Activated CD8-positive, alpha-beta memory T cell treated with anti-CD3 and anti-CD28 coated beads, Interleukin-2, amount 50 U/mL, for 1 hour (primary cell): ENCODE measurements at regions not wholly inside any gene's neighbourhood (a gene's known extent, or its start where the extent isn't known, plus 50 kb on each side); places are given as distances from the start of the nearest gene placed in this dataset.

Source experiments
- DNase-seq: peaks from one replicate; pipeline ENCODE4 v3.0.0-alpha.2; 2020; ENCODE audit errors: extremely low read depth

DNA sequence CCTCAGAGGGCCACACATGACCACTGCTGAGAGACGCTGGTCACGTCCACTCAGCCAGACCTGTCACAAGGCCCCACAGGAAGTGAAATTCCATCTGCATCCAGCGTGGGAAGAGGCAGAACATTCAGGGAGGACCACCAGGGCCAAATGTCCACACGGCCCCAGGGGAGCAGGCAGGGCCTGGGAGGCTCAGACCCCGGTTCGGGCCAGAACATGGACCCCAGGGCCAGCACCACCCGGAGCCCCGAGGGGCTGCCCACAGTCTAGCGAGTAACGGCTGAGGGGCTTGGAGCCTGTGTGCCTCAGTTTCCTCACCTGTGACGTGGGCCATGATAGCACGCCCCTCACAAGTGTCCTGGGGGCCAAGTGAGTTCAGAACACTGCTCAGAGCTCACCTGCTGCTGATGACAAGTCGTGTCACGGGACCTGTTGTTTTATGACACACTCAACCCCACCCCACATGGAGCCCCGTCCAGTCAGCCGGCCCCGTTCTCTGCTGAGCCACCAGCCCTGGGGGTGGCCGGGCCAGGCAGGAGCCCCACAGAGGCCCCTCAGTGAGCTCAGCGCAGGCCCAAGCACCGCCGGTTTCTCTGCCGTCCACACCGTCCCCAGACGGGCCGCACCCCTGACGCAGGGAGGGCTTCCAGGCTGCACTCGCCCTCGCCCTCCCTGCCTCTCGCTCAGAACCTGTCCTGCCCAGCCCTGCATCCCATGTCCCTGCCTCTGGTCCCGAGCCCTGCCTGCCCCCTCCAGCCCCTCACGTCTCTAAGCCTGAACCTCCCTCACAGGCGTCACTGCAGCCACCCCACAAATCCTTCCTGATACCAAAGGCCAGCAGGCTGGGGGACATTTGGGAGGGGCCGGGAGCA is 79.5 kb upstream of the GALNT9 start:
- no peak for DNase-seq

DNA sequence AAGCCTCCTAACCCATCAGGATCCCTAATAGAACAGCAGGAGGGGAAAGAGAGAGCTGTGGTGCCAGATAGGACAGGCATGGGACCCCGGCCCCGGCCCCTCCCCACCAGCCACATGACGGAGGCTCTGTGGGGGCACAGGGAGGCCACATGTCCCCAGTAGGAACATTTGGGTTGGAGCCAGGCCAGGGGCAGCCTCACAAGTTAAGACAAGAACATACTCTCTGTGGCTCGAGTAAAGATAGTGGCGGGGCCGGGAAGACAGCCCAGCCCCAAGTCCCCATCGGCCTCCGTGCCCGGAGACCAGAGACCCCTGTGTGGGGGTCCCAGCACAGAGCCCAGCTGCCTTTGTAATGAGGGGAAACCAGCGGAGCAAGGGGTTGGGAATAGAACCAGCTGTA is 78.6 kb upstream of the GALNT9 start:
- no peak for DNase-seq

DNA sequence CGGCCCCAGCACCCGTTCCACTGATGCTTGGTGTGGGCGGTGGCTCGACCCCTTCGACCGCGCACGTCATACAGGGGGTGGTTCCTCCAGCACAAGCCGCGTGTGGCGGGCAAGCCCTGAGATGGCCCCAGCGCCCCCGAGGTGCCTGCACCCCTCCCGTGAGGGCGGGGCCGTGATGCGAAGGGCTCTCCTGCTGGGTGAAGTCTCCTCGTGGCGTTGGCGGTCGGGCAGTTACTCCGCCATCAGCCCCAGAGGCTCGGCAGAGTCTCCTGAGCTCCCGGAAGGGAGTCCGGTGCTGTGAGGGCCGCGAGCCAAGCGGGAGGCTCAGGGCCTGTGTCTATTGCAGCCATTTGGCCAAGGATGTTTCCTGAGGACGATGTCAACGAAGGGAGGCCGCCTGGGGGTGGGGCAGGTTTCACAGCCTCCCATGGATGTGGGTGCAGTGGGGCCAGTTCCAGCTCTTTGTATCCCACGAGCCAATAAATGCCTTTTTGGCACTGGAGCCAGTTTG is 78.1 kb upstream of the GALNT9 start:
- DNase-seq = no peak

DNA sequence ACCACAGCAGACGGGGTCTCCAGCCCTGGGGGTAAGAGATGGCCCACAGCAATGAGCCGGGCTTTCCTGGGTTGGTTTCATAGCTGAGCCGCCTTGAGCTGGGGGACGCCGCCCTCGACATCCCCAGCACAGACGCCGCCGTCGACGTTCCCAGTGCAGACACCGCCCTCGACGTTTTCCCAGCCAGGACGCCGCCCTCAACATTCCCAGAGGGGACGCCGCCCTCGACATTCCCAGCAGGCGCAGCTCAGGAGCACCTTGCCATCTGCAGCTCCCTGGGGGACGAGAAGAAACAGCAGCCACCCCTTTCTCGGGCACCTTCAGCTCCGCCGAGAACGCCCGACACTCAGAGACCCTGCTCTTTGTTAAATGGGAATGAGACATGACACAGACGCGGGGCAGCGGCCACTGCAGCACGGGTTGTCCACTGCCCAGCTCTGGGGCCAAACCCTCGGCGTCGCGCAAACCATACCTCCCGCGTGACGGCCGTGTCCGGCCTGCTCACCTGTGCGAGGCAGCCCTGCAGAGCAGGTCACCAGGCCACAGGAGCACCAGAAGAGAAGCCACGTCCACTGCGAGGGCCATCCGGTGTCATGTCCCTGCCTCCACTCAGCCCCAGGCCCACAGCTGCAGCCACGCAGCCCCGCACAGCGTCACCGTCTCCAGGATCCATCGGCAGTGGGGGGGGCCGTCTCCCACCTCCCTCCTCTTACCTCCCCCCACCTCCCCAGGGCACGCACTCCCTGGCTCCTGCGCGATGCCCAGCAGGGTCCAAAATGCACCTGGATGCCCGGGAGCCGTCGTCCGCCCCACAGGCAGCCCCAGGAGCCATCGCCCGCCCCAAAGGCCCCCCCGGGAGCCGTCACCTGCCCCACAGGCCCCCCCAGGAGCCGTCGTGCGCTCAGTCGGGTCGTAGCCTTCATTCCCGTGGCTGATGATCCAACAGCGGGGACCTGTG is 77.4 kb upstream of the GALNT9 start:
- no peak for DNase-seq

DNA sequence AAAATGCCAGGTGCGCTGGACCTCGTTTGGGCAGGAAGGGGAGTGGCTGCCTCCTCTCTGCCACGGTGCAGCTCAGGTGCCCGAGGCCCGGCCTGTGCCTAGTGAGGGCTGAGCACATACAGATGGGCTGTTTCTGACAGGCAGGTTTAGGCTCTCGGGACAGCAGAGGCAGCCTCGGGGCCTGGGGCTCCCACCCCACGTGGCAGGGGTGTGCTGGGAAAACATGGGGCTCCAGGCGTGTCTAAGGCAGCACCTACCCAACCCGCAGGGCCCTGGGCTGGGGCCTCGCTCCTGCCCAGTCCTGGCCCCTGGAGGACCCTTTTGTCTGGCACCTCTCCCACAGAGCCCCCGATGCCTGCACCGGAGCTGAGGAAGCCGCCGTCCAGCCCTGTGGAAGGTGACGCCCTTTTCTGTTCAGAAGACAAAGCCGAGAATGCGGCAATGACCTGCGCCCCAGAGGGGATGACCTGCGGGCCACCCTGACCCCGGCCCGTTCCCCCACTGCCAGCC is 76.4 kb upstream of the GALNT9 start:
- DNase-seq = no peak

DNA sequence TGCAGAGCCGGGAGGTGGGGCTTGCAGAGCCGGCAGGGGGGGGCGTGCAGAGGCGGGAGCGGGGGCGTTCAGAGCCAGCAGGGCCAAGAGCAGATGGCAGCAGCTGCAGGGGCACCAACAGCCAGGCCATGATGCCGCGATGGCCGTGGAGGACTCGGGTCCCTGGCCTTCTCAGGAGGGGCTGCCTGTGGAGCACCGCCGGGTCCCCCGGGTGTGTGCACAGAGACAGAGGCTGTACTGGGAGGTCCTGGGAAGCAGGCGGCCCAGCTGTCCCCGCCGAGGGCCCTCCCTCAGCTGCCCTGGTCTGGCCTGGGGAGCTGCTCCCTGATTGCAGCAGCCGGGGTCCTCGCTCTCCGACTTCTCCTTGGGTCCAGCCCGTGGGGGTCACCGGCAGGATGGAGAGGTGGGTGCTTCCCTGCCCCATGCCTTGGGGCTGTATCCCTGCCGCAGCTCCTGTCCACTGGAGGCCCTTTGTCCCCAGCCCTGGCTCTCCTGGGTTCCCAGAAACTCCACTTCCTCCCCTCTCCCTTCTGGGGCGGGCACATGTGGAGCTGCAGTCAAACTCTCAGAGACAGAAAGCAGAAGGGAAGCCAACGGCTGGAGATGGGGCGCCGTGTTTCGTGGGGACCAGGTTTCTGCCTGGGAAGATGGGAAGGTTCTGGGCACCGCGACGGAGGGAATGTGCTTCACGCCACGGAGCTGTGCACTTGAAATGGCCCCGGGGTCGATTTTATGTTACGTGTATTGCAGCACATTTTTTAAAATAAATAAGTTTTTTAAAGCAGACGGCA is 75.8 kb upstream of the GALNT9 start:
- DNase-seq = no peak

DNA sequence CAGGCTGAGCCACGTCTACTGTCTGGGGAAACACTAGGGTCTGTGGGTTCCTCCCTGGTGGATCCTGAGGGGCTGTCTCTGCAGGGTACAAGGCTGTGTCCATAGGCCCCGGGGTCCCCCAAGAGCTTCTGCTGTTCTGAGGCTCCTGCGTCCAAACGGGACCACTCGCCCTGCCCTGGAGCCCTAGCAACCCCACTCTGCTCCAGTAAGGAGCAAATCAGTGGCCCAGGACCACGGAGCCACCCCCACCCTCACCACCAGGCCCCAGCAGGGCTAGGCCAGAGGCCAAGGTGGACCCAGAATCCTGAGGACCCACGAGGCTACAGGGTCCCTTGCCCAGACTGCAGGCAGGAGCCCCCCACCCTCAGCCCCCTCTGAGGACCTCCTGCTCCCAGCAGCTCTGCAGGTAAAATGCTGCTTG is 75.1 kb upstream of the GALNT9 start:
- DNase-seq = no peak

DNA sequence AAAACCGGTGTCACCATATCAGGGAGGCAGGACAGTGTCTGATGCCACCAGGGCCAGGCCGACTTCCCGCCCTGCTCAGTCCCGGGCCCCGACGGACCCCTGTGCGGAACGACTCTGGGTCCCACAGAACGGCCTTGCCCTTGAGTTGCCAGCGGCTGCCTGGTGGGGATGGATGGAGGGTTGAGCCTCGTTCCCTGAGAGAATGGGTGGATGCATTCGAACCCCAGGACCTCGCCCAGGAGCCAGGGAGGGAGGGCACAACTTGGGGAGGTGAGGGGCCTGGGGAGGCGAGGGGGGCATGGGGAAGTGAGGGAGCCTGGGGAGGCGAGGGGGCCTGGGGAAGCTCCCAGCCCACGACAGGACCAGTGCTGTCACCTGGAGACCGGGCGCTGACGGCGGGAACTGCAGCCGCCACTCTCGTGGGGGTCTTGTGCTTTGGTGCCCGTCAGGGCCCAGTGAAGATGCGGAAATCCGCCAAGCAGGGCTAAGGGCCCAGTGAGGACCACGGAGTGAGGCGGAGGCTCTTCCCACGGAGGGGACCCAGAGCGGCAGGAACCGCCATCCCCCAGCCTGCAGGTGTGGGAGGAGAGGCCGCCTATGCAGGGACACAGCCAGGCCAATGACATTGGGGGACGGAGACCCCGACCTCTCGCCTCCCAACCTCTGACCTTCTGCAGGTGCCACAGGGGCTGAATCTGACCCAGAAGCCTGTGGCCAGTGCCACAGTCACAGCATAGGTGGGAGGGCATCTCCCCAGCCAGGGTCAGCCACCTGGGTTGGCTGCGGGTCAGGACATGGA is 74.4 kb upstream of the GALNT9 start:
- no peak for DNase-seq

DNA sequence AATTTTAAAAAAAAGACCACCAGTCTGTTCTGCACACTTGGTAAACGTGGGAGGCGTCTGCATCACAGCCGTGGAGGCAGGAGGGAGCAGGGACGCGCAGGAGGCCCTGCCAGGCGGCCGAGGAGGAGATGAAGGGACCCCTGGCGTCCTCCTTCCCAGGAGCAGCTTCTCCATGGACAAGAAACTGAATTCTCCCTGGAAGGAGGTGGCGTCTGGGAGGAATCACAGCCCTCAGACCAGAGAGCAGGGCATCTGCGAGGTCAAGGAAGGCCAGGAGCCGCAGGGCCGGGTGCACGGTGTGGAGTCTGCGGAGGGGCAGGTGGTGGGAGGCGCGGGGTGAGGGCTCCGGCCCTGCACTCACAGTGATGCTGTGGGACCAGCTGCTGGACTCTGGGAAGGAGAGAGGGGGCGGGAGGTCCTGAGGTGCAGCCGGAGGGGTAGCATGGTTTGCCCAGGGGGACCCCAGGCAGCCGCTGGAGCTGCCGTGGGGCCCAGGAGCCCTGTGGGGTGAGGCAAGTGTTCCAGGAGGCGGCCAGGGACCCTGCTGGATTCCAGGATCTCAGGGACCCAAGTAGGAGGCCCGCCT is 73.5 kb upstream of the GALNT9 start:
- no peak for DNase-seq

DNA sequence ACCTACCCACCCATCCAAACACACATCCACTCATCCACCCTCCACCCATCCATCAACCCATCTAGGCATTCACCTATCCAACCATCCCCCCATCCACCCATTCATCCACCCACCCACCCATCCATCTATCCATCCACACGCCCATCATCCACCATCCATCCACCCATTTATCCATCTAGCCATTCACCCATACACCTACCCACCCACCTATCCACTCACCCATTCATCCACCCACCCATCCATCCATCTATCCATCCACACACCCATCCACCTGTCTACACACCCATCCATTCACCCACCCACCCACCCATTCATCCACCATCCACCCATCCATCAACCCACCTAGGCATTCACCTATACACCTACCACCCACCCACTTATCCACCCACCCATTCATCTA is 72.6 kb upstream of the GALNT9 start:
- DNase-seq = no peak

DNA sequence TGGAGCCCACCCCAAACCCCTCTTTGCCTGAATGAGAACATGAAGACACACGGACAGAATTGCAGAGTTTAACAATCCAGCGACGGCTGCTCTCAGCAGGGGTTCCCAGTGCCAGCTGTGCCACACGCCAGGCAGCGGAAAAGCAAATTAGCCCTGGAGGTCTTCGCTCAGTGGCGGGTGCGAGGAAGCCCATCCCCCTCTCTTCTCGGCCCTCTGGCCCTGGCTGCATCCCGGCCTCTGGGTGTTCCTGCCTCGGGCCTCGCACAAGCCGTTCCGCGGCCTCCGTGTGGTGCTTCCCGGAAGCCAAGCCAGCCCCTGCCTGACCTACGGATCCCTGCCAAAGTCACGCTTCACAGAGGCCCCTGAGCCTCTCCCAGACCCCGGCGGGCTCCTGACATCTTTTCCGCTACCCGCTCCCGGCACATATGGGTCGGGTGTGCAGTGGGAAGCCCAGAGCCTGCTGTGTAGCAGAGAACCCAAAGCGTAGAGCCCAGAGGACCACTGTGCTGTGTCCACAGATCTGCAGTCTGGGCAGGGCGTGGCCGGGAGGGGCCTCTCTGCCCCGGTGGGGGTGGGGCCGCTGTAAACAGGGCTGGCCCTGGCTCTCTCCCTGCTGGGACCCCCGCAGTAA is 70.7 kb upstream of the GALNT9 start:
- no peak for DNase-seq

DNA sequence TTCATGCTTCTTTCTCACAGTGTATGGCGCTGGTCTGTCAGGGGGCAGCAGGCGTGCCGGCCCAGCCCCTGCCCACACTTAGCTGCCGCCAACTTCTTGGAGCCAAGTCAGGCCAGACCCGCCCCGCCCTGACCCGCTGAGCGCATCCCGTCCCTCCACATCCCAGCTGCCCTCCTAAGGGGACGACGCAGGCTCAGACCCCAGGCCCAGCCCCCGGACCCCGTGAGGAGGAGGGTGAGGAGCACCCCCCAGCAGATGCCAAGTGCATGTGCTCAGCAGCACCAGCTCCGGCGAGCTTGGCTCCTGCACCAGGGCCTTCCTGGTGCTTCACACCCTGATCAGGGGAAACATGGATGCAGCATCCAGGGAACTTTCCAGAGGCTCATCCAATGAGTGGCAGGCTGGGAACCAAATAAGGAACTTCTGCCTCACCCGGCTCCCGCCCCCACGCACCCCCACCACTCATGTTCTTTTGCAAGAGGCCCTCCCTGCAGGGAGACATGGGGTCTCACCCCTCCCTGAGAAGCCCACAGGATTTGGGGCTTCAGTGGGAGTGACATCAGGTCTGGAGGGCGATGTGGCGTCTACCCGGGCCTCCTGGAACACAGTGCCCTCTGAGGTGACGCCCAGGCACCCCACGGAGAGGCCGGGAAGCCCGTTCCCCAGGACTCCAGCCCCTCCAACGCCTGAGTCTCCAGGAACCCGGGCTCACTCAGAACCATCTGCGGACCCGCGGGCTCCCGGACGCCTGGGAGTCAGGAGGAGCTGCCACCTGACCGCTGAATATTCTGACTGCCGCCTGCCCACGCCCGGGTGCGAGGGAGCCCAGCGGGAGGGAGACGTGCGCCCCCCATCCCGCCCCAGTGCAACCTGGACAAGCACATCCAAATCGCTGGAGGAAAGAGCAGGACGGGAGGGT is 70.0 kb upstream of the GALNT9 start:
- DNase-seq = no peak

DNA sequence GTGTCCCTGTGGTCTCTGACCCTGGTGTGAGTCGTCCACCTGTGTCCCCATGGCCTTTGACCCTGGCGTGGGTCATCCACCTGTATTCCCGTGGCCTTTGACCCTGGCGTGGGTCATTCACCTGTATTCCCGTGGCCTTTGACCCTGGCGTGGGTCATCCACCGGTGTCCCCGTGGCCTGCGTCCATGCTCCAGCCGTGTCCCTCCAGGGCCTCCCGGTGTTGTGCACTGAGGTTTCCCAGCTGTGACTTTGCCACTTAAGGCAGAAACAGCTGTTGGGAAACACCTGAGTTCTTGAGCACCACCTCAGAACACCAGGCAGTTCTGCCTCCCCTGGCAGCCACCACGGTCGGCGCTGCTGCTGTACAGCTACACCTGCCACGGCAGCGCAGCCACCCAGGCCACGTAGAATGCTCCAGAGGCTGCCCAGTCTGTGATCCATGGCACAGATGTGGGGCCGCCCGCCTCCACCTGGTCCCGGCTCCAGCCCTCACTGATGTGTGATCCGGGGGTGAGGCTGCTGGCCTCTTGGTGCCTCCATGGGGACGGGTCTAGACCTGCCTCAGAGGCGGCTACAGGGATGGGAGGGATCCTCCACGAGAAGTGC is 69.1 kb upstream of the GALNT9 start:
- no peak for DNase-seq

DNA sequence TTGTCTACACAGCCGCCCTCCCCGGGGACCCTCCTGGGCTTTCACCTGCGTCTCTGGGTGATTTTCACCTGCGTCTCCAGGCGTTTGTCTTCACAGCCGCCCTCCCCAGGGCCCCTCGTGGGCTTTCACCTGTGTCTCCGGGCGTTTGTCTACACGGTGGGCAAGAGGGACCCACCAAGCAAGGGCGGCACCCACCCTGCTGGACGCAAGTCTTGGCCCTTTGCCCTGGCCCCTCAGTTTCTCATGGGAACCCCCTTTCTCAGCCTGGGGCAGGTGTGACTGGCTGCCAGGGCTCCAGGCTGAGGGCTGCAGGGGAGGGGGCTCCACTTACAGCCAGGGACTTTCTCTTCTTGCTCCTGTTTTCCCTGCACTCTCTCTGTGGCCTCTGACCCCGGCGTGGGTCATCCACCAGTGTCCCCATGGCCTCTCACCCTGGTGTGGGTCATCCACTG is 68.6 kb upstream of the GALNT9 start:
- DNase-seq = no peak

DNA sequence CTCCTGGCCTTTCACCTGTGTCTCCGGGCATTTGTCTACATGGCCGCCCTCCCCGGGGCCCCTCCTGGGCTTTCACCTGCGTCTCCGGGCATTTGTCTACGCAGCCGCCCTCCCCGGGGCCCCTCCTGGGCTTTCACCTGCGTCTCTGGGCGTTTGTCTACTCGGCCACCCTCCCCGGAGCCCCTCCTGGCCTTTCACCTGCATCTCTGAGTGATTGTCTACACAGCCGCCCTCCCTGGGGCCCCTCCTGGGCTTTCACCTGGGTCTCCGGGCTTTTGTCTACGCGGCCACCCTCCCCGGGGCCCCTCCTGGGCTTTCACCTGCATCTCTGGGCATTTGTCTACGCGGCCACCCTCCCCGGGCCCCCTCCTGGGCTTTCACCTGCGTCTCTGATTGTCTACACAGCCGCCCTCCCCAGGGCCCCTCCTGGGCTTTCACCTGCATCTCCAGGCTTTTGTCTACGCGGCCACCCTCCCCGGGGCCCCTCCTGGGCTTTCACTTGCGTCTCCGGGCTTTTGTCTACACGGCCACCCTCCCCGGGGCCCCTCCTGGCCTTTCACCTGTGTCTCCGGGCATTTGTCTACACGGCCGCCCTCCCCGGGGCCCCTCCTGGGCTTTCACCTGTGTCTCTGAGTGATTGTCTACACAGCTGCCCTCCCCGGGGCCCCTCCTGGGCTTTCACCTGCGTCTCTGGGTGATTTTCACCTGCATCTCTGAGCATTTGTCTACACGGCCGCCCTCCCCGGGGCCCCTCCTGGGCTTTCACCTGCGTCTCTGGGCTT is 68.0 kb upstream of the GALNT9 start:
- DNase-seq = no peak

DNA sequence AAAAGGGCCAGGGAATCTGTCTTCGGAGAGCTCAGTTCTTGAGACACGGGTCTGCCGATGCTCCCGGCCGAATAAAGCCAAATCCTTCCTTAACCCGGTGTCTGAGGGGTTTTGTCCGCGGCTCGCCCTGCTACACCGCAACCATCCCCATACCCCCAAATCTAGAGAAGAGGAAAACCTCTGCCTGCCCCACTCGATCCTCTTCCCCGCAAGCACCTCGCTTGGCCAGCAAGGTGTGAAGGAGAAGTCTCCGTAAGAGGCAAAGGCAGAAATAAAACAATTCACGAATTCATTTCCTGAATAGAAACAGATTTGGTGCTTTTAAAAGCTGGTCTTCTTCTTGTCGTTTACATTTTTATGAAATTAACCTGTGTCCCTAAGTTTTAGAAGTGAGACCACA is 67.3 kb upstream of the GALNT9 start:
- DNase-seq = no peak

DNA sequence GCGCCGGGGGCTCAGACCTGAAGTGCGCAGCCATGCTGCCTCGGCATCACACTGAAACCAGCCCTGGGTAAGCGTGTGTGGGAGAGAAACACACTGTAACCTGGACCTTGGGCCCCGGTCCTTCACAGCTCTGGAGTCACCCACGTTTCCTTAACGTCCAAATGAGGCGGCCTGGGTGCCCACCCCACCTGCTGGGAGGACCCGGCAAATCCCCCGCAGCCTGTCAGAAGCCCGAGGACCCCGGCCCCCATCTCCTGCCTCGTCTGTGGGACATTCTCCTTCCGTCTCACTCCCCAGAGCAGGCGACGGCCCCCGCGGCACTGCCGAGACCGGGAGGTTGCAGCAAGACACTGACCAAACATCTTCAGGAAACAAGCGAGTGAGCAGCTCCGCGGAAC is 66.5 kb upstream of the GALNT9 start:
- no peak for DNase-seq
